GM21367 (cell line): ENCODE measurements at regions not wholly inside any gene's neighbourhood (a gene's known extent, or its start where the extent isn't known, plus 50 kb on each side); places are given as distances from the start of the nearest gene placed in this dataset.
"Not testable (repeated sequence)": the region's sequence is repeated elsewhere in the genome, so short reads cannot be mapped to it uniquely, and the experiment has no call there.

Experiments used
- ATAC-seq: cut with Tn5 transposase; IDR thresholded peaks from one replicate; pipeline ENCODE4 v1.9.1; 2021; ENCODE audit not compliant: unreplicated experiment

DNA sequence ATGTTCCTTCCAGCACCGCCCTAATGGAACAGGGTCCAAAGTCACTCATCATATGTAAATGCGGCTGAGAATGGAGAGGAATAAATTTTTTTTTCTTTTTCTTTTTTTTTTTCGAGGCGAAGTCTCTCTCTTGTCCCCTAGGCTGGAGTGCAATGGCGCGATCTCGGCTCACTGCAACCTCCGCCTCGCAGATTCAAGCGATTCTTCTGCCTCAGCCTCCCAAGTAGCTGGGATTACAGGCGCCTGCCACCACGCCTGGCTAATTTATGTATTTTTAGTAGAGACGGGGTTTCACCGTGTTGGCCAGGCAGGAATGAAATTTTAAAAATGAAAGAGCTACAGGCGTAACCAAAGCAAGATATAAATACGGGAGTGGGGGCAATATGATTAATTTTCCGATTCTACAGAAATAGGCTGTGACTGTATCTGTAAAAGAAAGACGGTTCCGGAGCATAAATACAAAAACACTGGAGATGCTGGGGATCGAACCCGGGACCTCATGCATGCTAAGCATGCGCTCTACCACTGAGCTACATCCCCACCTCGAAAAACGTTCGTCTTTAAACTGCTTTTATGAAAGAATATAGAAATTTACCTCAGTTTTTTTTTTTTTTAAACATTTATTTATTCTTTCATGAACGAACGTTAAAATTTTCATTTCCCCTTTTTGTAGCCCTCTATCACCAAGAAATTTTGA lies 132.2 kb downstream of the GPX5 start:
- no peak for ATAC-seq

DNA sequence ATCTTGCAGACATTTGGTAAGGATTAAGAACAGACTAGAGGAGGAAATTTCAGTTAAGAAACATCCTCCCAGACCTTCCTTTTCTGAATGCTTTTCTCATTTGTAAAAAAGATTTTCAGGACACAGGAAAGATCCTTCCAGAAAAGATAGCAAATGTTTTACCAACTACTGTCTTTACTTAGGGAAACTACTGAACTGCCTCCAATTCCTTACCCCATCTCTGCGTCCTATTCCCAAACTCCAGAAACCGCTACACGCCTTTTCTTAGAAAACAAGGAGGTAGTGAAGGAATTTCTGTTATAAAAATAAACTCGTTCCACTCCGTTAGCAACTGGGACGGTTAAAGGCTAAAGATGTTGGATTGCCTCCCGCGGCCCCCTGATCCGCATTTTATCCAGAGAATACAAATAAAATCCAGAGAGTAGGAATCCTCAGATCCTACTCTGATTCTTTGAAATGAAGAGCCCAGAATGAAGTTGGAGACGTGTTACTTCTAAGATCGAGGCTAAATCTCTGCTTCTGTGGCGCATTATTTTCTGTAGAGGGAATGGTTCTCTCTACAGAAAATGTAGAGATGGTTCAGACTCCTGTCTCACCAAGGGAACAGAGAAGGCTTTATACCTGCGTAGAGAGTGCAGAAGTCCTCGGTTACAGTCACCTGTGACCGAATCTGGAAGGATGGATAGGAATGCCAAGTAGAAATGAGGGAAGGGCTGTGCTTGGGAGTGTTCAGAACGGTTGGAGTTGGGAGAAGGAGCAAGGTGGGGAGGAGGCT lies 133.0 kb downstream of the GPX5 start:
- ATAC-seq = no peak

- no peak for ATAC-seq
Observed at GRCh38 chr6:28659250-28659566, 133.5 kb downstream of the GPX5 start.

GRCh38 chr6:28661097-28661713 lies 135.5 kb downstream of the GPX5 start:
- no peak for ATAC-seq

DNA sequence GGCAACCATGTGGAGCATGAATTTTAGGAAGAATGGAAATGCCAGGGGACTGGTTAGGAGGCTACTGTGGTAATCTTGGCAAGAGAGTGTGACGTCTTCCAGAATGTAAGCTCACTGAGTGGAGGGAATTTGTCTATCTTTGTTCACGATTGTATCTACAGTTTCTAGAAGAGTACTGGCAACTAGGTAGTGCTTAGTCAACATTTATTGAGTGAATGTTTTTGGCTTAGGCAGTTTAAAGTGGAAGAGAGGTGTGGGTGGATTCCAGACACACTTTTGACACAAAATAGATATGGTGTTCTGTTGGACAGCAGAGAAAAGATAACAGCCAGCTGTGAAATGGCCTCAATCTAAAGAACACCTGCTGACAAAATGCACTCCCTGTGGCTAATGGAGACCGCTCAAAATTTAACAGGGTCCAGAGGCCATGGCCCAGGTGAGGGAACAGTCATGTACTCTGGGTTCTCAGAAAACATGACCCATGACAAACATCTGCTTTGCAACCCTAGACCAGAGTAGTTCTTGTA lies 139.3 kb downstream of the GPX5 start:
- no peak for ATAC-seq

DNA sequence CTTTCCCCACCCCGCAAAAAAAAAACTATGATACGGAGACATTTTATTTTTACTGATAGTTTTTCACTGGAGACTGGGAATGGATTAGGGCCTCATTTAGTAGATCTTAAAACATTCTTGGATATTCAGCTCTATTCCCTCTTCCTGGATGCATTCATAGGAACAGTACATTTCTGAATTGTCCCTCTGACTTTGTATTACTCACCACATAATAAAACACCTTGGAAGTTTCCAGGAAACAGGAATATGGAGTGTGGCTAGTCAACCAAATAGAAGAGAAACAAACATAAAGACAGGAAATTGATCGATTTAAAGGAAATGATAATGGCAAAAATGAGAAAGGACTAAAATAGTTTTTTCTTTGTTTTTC lies 147.7 kb downstream of the GPX5 start:
- no peak for ATAC-seq

DNA sequence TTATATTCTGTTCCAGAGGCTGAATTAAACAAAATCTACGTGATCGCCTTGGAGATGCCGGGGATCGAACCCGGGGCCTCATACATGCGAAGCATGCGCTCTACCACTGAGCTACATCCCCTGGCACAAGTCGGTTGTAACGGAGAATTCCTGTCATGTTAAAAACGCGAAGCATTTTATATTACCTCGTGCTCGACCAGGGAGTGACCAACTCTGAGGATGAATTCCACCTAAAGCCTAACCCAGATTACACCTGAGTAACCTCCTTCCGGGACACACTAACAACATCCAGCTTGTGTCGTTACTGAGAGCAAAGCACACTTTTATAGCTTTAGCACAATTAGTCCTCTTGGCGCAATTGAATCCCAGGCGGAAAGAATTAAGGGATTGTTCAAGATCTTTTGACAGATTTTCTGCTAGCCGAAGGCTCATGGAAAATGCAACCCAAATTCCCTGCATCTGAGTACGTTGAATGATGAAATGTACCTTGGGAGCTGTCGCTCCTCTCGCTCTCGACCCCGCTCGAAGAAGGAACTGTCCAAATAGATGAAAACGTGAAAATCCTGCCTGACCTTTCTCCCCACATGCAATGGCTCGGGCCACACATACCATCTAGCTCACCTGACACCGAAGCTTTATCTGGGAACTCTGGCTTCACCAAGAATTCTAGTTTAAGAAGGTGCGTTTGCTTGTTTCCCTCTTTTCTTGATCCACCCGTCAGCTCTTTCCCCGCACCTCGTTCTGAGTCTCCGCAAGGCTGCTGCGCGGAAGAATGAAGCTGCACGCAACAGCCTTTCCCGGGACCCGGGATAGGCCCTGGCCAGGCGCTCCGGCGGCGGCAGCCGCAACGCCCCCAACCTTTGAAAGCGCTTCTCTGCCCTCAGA lies 148.3 kb downstream of the GPX5 start:
- no peak for ATAC-seq

GRCh38 chr6:28675600-28675999 lies 149.9 kb downstream of the GPX5 start:
- ATAC-seq = no peak

- no peak for ATAC-seq
Observed at GRCh38 chr6:28682542-28682941, 156.9 kb downstream of the GPX5 start.

DNA sequence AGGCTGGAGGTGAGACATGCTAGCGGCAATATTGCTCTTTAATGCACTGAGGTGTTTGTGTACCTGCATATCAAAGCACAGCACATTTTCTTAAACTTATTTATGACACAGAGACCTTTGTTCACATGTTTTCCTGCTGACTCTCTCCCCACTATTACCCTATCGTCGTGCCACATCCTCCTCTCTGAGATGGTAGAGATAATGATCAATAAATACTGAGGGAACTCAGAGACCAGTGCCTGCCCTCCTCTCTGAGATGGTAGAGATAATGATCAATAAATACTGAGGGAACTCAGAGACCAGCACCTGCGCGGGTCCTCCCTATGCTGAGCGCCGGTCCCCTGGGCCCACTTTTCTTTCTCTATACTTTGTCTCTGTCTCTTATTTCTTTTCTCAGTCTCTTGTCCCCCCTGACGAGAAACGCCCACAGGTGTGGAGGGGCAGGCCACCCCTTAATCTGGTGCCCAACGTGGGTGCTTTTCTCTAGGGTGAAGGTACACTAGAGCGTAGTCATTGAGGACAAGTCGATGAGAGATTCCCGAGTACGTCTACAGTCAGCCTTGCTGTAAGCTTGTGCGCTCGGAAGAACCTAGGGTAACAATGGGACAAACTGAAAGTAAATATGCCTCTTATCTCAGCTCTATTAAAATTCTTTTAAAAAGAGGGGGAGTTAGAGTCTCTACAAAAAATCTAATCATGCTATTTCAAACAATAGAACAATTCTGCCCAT lies 157.4 kb downstream of the GPX5 start:
- not testable (repeated sequence) for ATAC-seq

- no peak for ATAC-seq
Observed at GRCh38 chr6:28683945-28684538, 158.4 kb downstream of the GPX5 start.

DNA sequence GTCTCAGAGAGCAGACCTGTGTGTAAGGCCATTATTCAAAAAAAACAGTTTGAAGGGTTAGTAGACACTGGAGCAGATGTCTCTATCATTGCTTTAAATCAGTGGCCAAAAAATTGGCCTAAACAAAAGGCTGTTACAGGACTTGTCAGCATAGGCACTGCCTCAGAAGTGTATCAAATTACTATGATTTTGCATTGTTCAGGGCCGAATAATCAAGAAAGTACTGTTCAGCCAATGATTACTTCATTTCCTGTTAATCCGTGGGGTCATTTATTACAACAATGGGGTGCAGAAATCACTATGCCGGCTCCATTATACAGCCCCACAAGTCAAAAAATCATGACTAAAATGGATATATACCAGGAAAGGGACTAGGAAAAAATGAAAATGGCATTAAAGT lies 160.3 kb downstream of the GPX5 start:
- ATAC-seq = not testable (repeated sequence)

DNA sequence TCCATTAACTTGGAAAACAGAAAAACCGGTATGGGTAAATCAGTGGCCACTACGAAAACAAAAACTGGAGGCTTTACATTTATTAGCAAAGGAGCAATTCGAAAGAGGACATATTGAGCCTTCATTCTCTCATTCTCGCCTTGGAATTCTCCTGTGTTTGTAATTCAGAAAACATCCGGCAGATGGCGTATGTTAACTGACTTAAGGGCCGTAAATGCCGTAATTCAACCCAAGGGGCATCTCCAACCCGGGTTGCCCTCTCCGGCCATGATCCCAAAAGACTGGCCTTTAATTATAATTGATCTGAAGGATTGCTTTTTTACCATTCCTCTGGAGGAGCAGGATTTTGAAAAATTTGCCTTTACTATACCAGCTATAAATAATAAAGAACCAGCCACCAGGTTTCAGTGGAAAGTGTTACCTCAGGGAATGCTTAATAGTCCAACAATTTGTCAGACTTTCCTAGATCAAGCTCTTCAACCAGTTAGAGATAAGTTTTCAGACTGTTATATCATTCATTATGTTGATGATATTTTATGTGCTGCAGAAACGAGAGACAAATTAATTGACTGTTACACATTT lies 160.9 kb downstream of the GPX5 start:
- ATAC-seq = not testable (repeated sequence)

DNA sequence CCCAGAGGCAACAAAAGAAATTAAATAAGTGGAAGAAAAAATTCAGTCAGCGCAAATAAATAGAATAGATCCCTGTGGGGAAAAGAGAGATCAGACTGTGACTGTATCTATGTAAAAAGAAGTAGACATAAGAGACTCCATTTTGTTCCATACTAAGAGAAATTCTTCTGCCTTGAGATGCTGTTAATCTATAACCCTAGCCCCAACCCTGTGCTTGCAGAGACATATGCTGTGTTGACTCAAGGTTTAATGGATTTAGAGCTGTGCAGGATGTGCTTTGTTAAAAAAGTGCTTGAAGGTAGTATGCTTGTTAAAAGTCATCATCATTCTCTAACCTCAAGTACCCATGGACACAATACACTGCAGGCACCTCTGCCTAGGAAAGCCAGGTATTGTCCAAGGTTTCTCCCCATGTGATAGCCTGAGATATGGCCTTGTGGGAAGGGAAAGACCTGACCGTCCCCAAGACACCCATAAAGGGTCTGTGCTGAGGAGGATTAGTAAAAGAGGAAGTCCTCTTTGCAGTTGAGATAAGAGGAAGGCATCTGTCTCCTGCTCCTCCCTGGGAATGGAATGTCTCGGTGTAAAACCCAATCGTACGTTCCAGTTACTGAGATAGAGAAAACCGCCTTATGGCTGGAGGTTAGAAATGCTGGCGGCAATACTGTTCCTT lies 161.8 kb downstream of the GPX5 start:
- ATAC-seq = not testable (repeated sequence)

DNA sequence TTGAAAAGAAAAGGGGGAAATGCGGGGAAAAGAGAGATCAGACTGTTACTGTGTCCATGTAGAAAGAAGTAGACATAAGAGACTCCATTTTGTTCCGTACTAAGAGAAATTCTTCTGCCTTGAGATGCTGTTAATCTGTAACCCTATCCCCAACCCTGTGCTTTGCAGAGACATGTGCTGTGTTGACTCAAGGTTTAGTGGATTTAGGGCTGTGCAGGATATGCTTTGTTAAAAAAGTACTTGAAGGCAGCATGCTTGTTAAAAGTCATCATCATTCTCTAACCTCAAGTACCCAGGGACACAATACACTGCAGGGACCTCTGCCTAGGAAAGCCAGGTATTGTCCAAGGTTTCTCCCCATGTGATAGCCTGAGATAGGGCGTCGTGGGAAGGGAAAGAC lies 166.3 kb downstream of the GPX5 start:
- not testable (repeated sequence) for ATAC-seq

- ATAC-seq = no peak
Observed at GRCh38 chr6:28693033-28693750, 167.5 kb downstream of the GPX5 start.

DNA sequence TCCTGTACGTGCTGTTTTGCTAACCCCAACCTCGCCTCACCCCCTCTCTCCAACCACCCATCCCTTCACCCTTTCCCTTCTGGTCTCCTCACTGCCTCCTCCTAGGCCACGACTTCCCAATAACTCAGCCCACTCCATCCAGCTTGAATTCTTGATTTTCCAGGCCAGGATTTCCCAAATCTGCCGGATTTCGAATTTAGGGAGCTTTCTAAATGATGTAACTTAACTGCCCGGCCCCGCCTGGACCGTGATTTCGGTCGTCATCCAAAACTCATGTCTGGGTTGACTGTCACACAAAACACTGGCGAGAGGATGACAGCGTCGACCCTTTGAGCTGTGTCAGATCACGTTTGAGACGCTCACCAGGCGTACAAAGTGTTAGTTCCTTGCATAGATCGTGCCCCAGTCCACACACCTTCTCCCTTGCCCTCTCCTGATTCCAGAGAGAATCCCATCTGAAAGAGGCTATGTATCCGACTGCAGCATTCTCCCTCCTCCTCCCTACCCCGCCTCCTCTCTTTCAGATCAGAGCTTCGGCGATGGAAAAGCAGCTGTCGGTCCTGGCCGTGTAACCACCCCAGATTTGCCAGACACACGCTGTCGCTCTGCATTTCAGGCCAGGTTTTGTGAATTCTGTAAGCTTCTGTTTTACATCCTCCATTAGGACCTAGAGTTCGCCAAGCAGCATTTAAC lies 168.2 kb downstream of the GPX5 start:
- ATAC-seq = no peak

- ATAC-seq = no peak
Observed at GRCh38 chr6:28695715-28696114, 170.0 kb downstream of the GPX5 start.
